Vagina (tissue), 2 donors: ENCODE measurements at regions not wholly inside any gene's neighbourhood (a gene's known extent, or its start where the extent isn't known, plus 50 kb on each side); places are given as distances from the start of the nearest gene placed in this dataset.

Experiments
- CTCF ChIP-seq, 3 experiments: fragments of 450-650 bp in 2 of 3; fragments of 200-600 bp in 1 of 3; sonication (generic) in 1 of 3; IDR thresholded peaks; one replicate each; pipeline ENCODE4 v1.5.1; 2017 to 2019; ENCODE audit warnings: antibody characterized with exemption in 3 of 3, mild to moderate bottlenecking in 2 of 3, moderate library complexity in 2 of 3
- POLR2A ChIP-seq, 2 donors: fragments of 450-650 bp; IDR thresholded peaks; one replicate each; pipeline ENCODE4 v1.6.1; 2017; ENCODE audit warnings: antibody characterized with exemption in 2 of 2, mild to moderate bottlenecking in 2 of 2, moderate library complexity in 2 of 2

GRCh38 chr11:101357771-101358170 is 226.0 kb downstream of the TRPC6 start:
- no peak for TF ChIP-seq CTCF (IDR thresholded peaks at IDR 0.05)
- no peak for TF ChIP-seq POLR2A (IDR thresholded peaks at IDR 0.05)
